ENCODE measurements at regions not wholly inside any gene's neighbourhood (a gene's known extent, or its start where the extent isn't known, plus 50 kb on each side); places are given as distances from the start of the nearest gene placed in this dataset.
"Not testable (repeated sequence)": the region's sequence is repeated elsewhere in the genome, so short reads cannot be mapped to it uniquely, and the experiment has no call there.

- no peak for DNase-seq (ENCODE audit: low spot score)
Measured at GRCh38 chr2:123816203-123816602, 208.9 kb upstream of the CNTNAP5 start.

GRCh38 chr2:123816928-123817327 lies 208.2 kb upstream of the CNTNAP5 start:
- no peak for DNase-seq (ENCODE audit: low spot score)

GRCh38 chr2:123826729-123827271 lies 198.3 kb upstream of the CNTNAP5 start:
- no peak for DNase-seq (ENCODE audit: low spot score)

- no peak for DNase-seq (ENCODE audit: low spot score)
Measured at GRCh38 chr2:123839326-123839725, 185.8 kb upstream of the CNTNAP5 start.

GRCh38 chr2:123840016-123840415 lies 185.1 kb upstream of the CNTNAP5 start:
- DNase-seq (ENCODE audit: low spot score), result no peak

GRCh38 chr2:123840574-123840973 lies 184.5 kb upstream of the CNTNAP5 start:
- no peak for DNase-seq (ENCODE audit: low spot score)

- DNase-seq (ENCODE audit: low spot score), result no peak
Measured at GRCh38 chr2:123851281-123851680, 173.8 kb upstream of the CNTNAP5 start.

GRCh38 chr2:123853161-123853560 lies 171.9 kb upstream of the CNTNAP5 start:
- no peak for DNase-seq (ENCODE audit: low spot score)

- not testable (repeated sequence) for DNase-seq (ENCODE audit: low spot score)
Measured at GRCh38 chr2:123859031-123859430, 166.1 kb upstream of the CNTNAP5 start.

GRCh38 chr2:123864416-123864815 lies 160.7 kb upstream of the CNTNAP5 start:
- DNase-seq (ENCODE audit: low spot score), result no peak

GRCh38 chr2:123870206-123870880 lies 154.7 kb upstream of the CNTNAP5 start:
- DNase-seq (ENCODE audit: low spot score), result no peak

- DNase-seq (ENCODE audit: low spot score), result no peak
Measured at GRCh38 chr2:123870881-123871276, 154.2 kb upstream of the CNTNAP5 start.

- DNase-seq (ENCODE audit: low spot score), result no peak
Measured at GRCh38 chr2:123890148-123890547, 134.9 kb upstream of the CNTNAP5 start.

- no peak for DNase-seq (ENCODE audit: low spot score)
Measured at GRCh38 chr2:123894167-123894566, 130.9 kb upstream of the CNTNAP5 start.

GRCh38 chr2:123895651-123896050 lies 129.4 kb upstream of the CNTNAP5 start:
- DNase-seq (ENCODE audit: low spot score), result no peak

GRCh38 chr2:123901256-123901655 lies 123.8 kb upstream of the CNTNAP5 start:
- DNase-seq (ENCODE audit: low spot score), result no peak

- DNase-seq (ENCODE audit: low spot score), result no peak
Measured at GRCh38 chr2:123906361-123906760, 118.7 kb upstream of the CNTNAP5 start.

- no peak for DNase-seq (ENCODE audit: low spot score)
Measured at GRCh38 chr2:123908522-123908921, 116.6 kb upstream of the CNTNAP5 start.

GRCh38 chr2:123912171-123912570 lies 112.9 kb upstream of the CNTNAP5 start:
- DNase-seq (ENCODE audit: low spot score), result no peak

GRCh38 chr2:123913143-123913735 lies 111.8 kb upstream of the CNTNAP5 start:
- no peak for DNase-seq (ENCODE audit: low spot score)

- DNase-seq (ENCODE audit: low spot score), result no peak
Measured at GRCh38 chr2:123915380-123915779, 109.7 kb upstream of the CNTNAP5 start.

- no peak for DNase-seq (ENCODE audit: low spot score)
Measured at GRCh38 chr2:123916051-123916450, 109.0 kb upstream of the CNTNAP5 start.

- no peak for DNase-seq (ENCODE audit: low spot score)
Measured at GRCh38 chr2:123916531-123916930, 108.6 kb upstream of the CNTNAP5 start.

GRCh38 chr2:123917241-123917640 lies 107.8 kb upstream of the CNTNAP5 start:
- no peak for DNase-seq (ENCODE audit: low spot score)

All from A172 (cell line).